ENCODE measurements at regions not wholly inside any gene's neighbourhood (a gene's known extent, or its start where the extent isn't known, plus 50 kb on each side); places are given as distances from the start of the nearest gene placed in this dataset.

DNA sequence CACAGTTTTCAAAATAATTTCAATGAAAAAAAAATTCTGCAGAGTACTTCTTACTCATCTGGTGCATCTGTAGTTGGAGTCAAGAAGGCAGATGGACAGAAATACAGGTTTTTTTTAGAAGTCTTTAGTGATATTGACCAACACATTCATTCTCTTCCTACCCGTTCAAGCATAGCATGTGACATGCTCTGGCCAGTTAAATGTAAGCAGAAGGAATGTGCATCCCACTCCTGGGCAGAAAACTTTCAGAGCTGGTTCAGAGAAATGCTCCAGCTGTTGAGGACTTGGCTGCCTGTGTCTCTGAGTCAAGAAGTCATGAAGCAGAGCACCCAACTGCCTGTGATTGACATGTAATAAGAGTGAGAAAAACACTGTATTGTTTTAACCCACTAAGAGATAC, 665.3 kb upstream of the IGFBP3 start:
- no peak for TF ChIP-seq POLR2A (IDR thresholded peaks at IDR 0.05)
- no peak for TF ChIP-seq CTCF (IDR thresholded peaks at IDR 0.05)
- intact Hi-C loops (cut with DNase I; ENCODE audit: low total_unique reads): no loop called here
- H3K27me3 ChIP-seq: no peaks in the 10 kb centered on the region
- WGBS, 2 donors: 71 to 83% methylated on average over 1 of the region's 1 CpG
- H3K27ac ChIP-seq: no peak overlapping the region
- no peaks in the 10 kb centered on the region for H3K4me1 ChIP-seq
- no peak for DNase-seq
- no peaks in the 10 kb centered on the region for H3K9me3 ChIP-seq
- no peak overlapping the region for H3K4me3 ChIP-seq
- no peaks in the 10 kb centered on the region for H3K36me3 ChIP-seq (ENCODE audit: low read depth, missing control alignments)

DNA sequence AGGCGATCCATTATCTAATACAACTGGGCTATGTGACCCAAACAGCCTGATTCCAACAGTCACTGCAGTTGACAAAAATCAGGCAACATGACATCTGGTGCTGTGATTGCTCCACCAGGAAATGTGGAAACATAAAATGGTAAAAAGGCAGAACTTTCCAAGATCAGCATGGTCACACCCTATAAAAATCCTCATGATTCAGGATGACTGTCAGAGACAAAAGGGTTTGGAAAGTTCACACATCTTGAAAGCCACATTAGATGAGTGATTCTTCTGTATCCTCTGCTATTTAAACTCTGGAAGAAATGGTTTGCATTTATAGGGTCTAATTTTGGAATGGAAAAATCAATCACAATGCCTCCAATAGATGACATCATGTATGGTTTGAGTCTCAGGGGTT, 662.6 kb upstream of the IGFBP3 start:
- intact Hi-C loops (cut with DNase I; ENCODE audit: low total_unique reads): no loop called here
- Histone ChIP-seq H3K9me3 (no peaks in the 10 kb centered on the region), H3K4me3 (no peak overlapping the region), H3K4me1 (no peaks in the 10 kb centered on the region), H3K27ac (no peak overlapping the region), H3K36me3 (ENCODE audit: low read depth, missing control alignments) (no peaks in the 10 kb centered on the region), H3K27me3 (no peaks in the 10 kb centered on the region)
- 89 to 100% methylated on average over 1 of the region's 1 CpG for WGBS, 2 donors
- no peak for DNase-seq
- TF ChIP-seq CTCF (IDR thresholded peaks at IDR 0.05): no peak
- TF ChIP-seq POLR2A (IDR thresholded peaks at IDR 0.05): no peak

- intact Hi-C loops (cut with DNase I; ENCODE audit: low total_unique reads): no loop called here
- 77 to 85% methylated on average over 3 of the region's 3 CpGs for WGBS, 2 donors
- TF ChIP-seq POLR2A (IDR thresholded peaks at IDR 0.05) (no peak), CTCF (IDR thresholded peaks at IDR 0.05) (no peak)
Observed at GRCh38 chr7:46581268-46581667, 660.2 kb upstream of the IGFBP3 start.

DNA sequence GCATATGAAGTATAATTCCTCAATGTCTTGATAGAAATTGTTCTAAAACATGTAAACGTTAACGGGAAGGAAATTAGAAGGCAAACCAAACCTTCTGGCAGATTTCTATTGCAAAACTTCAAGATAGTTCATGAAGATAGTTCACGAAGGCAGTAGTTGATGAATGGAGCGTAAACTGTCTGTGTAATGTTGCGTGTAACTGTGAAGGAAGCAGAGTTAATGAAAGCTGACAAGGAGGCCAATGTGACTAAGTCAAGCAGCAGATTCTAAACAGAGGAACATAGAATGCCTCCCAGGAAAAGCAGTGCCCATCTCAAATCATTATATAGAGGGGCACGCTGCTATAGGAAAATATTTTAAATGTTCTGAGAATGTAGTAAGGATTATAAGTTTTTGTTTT, 659.7 kb upstream of the IGFBP3 start:
- H3K27me3 ChIP-seq: no peaks in the 10 kb centered on the region
- no peaks in the 10 kb centered on the region for H3K9me3 ChIP-seq
- no peak overlapping the region for H3K4me3 ChIP-seq
- no peaks in the 10 kb centered on the region for H3K4me1 ChIP-seq
- intact Hi-C loops (cut with DNase I; ENCODE audit: low total_unique reads): no loop called here
- H3K36me3 ChIP-seq (ENCODE audit: low read depth, missing control alignments): no peaks in the 10 kb centered on the region
- H3K27ac ChIP-seq: no peak overlapping the region
- no peak for DNase-seq
- WGBS, 2 donors: 93 to 94% methylated on average over 6 of the region's 6 CpGs
- TF ChIP-seq POLR2A (IDR thresholded peaks at IDR 0.05): no peak
- TF ChIP-seq CTCF (IDR thresholded peaks at IDR 0.05): no peak

More at GRCh38 chr7:46581268-46581667, 660.2 kb upstream of the IGFBP3 start:
- DNase-seq: no peak
- Histone ChIP-seq H3K27me3 (no peaks in the 10 kb centered on the region), H3K36me3 (ENCODE audit: low read depth, missing control alignments) (no peaks in the 10 kb centered on the region), H3K4me3 (no peak overlapping the region), H3K9me3 (no peaks in the 10 kb centered on the region), H3K4me1 (no peaks in the 10 kb centered on the region), H3K27ac (no peak overlapping the region)

GRCh38 chr7:46577394-46577793, 656.3 kb upstream of the IGFBP3 start:
- intact Hi-C loops (cut with DNase I; ENCODE audit: low total_unique reads): no loop called here
- 77 to 92% methylated on average over 1 of the region's 1 CpG for WGBS, 2 donors

More at GRCh38 chr7:46577394-46577793, 656.3 kb upstream of the IGFBP3 start:
- H3K27ac ChIP-seq: no peak overlapping the region
- no peaks in the 10 kb centered on the region for H3K9me3 ChIP-seq
- no peak for TF ChIP-seq POLR2A (IDR thresholded peaks at IDR 0.05)
- TF ChIP-seq CTCF (IDR thresholded peaks at IDR 0.05): no peak
- no peak for DNase-seq
- H3K4me1 ChIP-seq: no peaks in the 10 kb centered on the region
- H3K36me3 ChIP-seq (ENCODE audit: low read depth, missing control alignments): no peaks in the 10 kb centered on the region
- H3K4me3 ChIP-seq: no peak overlapping the region
- H3K27me3 ChIP-seq: no peaks in the 10 kb centered on the region
